CD4-positive, alpha-beta T cell treated with Interleukin-6 for 4 hours (primary cell): ENCODE measurements at regions not wholly inside any gene's neighbourhood (a gene's known extent, or its start where the extent isn't known, plus 50 kb on each side); places are given as distances from the start of the nearest gene placed in this dataset.
"Not testable (repeated sequence)": the region's sequence is repeated elsewhere in the genome, so short reads cannot be mapped to it uniquely, and the experiment has no call there.

ENCODE experiments used
- DNase-seq: peaks from one replicate; pipeline ENCODE4 v3.0.0-alpha.2; 2020; ENCODE audit warnings: mixed read lengths

GRCh38 chr5:62757686-62758085, 179.1 kb downstream of the LRRC70 start:
- not testable (repeated sequence) for DNase-seq

GRCh38 chr5:62752998-62753367, 174.4 kb downstream of the LRRC70 start:
- not testable (repeated sequence) for DNase-seq

DNA sequence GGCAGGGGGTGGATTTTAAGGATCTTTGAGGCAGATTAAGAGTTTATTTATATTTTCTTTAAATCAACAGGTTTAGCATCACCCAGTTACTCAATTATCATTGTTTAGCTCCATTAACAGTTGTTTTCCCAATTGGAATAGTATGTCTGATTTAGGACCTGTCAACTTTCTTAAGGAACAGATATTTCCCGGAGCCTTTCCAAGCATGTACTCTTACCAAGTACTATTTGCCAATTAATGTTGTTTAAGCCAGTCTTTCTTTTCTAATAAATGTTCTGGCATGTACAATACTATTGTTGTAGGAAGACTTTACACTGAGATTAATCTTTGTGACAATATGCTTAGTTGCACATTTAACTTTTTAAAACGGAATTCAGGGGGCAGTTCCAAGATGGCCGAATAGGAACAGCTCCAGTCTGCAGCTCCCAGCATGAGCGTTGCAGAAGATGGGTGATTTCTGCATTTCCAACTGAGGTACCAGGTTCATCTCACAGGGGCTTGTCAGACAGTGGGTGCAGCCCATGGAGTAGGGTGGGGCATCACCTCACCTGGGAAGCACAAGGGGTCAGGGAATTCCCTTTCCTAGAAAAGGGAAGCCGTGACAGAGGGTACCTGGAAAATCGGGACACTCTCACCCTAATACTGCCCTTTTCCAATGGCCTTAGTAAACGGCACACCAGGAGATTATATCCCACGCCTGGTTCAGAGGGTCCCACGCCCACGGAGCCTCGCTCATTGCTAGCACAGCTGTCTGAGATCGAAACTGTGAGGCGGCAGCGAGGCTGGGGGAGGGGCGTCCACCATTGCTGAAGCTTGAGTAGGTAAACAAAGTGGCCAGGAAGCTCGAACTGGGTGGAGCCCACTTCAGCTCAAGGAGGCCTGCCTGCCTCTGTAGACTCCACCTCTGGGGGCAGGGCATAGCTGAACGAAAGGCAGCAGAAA, 173.7 kb downstream of the LRRC70 start:
- not testable (repeated sequence) for DNase-seq

DNA sequence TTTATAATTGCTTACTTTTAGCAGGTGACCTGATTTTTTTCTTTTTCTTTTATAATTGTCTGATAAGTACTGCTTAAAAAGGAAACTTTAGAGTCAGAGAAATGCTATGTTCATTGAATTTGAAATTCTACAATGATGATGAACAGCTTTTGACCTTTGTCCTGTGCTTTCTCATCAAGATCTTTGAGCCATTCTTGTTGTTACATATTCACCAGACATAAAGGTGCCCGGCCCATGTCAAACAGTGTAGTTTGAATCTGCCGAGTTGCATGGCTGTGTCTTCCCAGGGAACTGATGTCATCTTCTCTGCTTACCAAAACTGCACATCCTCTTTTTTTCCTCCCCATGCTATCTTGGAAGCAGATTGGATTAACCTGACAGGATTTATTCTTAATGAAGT, 163.6 kb downstream of the LRRC70 start:
- DNase-seq = no peak

GRCh38 chr5:62741761-62742160, 163.1 kb downstream of the LRRC70 start:
- no peak for DNase-seq

DNA sequence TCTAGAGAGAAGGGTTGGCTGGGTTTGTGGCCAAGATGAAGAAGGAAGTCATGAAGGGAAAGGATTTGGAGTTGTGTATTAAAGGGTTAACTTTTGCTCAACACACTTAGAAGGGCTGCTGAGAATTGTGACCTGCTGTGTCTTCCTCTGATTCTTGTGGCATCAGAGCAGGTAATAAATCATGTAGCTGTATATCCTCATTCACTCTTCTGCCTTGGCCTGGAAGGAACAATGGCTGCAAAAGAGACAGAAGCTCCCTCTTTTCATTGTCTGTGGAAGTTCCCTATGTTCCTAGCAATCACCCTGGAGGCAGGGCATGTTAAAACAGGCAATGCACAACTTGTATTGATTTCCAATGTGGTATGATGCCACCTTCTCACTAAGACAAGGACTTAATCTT, 159.1 kb downstream of the LRRC70 start:
- DNase-seq = no peak

DNA sequence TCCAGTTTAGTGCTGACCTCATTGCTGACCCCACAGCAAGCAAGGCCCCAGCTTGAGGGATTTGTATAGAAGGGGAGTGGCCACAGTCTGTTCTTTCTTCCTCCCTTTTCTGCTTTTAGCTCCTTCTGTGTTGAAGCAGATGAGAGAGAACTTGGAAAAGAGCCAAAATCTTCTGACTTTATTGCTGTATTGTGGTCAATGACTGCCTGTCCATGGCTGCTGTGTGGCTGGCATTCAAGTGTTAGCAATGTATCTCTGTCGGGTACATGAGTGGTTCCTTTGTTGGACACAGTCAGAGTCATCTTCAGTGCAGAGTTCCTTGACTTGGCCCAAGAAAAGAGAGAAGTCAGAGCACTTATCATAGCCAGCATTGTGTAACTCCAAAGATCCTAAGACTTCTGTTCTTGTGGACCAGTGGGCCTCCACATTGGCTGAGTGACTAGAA, 154.1 kb downstream of the LRRC70 start:
- no peak for DNase-seq

DNA sequence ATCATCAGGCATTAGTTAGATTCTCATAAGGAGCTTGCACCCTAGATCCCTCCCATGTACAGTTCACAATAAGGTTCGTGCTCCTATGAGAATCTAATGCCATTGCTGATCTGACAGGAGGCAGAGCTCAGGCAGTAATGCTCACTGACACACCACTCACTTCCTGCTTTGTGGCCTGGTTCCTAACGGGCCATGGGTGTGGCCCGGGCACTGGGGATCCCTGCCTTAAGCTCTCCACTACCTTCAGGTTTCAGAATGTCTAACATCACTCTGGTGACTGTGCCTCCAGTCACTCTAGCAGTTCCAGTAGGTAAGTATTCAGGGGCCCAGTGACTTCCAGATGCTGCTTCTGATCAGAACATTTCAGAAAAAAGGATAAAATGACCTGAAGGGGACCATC, 152.4 kb downstream of the LRRC70 start:
- no peak for DNase-seq

- DNase-seq = no peak
Measured at GRCh38 chr5:62729675-62730074, 151.1 kb downstream of the LRRC70 start.

DNA sequence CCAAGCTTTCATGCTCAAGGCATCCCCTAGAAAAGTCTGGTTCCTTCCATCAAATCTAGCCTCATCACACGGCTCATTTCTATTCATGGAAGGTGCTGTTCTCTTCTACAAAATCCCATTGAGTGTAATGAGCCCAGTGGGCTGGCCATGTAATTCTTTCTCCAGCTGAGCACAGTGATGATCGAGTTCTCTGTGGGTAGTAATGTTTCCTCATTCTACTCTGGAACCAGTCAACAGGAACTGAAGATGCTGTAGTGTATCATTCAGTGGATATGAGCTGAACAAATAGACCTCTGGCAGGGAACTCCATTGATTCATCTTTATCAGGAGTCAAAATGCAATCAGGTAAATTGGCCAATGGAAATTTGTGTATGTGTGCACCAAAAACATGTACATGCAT, 149.2 kb downstream of the LRRC70 start:
- DNase-seq = no peak

DNA sequence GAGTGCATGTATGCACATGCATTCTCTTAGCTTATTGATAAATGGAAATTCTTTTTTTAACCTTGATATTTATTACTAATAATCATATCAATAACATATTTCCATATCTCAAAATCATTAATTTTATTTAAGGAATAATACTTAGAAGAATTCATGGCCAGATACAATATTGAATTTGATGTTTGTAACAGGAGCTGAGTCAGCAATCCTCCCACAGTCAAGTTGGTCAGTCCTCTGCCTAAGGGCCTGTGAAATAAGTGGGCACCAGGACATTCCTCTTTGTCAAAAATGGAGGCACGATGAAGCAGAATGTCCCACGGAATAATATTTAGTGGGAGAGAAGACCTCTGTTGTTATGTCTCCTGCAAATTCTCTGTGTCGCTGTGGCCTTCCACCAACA, 148.6 kb downstream of the LRRC70 start:
- no peak for DNase-seq

- DNase-seq = no peak
Measured at GRCh38 chr5:62722360-62722759, 143.7 kb downstream of the LRRC70 start.

DNA sequence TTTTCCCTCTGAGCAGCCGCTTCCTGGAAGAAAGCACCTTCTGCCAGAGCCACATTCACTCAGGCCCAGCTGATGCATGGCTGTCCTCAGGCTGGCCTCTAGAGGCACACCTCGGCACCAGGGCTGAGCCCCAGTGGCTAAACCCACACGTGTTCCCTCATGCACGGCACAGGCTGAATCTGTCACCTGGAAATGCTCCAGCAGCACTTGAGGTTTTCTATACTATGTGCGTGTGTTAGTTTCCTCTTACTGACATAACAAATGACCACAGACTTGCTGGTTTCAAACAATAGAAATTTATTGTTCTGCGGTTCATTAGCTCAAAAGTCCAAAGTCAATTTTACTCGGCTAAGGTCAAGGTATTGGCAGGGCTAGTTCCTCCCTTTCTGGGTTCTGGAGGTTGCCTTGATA, 141.4 kb downstream of the LRRC70 start:
- DNase-seq = no peak

- DNase-seq = no peak
Measured at GRCh38 chr5:62719061-62719720, 140.6 kb downstream of the LRRC70 start.

DNA sequence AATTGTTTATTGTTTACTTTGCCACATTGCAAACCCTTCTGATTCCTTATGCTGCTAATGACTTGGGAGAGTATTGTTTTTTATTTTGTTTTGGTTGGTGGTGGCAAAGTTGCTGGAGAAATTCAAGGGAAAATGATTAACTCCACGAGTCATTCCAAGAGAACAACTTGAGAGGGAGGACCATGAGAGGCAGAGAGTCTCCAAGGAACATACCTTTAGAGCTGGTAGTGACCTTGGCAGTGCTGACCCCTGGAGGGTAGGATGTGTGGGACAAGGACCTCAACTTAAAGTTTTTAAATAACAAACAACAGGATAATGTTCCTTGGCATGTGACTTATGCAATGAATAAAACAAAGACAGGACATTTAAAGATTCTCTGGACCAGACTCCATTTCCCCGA, 139.7 kb downstream of the LRRC70 start:
- DNase-seq = no peak

GRCh38 chr5:62717301-62717933, 138.8 kb downstream of the LRRC70 start:
- DNase-seq = no peak

GRCh38 chr5:62714296-62714695, 135.7 kb downstream of the LRRC70 start:
- no peak for DNase-seq

DNA sequence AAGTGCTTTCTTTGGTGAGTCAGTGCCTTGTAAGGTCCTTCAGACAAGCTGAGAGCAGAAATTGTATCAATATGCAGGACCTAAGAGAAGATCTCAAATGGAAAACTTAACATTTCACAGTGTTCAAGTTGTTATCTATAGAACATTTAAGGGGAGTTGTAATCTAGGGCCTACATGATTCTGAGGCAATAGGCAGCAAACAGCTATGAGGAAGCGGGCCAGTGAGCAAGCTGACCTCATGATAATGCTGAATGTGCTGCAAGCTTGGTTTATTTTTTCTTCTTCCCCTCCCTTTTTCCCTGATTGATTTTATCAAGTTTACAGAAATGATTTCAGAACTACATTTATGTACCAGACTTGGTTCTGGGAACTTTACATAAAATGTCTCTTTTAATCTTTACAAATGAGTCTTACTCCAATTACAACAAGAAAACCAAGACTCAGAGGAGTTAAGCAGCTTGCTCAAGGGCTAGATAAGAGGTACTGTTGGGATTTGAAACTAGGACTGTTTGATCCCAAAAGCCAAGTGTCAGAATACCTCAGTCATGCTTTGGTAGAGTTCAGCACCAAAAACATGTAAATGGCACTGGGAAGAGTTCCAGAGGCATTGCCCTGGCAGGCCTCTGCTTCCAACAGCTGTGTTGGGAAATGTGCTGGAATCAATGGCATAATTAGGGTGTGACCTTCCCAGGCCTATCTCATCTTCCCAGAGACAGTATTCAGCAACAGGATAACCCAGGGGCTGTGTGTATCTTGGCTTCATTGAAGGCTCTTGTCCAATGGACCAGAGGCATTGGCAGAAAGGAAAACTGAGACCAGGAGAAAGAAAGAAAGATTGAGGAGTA, 130.1 kb downstream of the LRRC70 start:
- DNase-seq = no peak

DNA sequence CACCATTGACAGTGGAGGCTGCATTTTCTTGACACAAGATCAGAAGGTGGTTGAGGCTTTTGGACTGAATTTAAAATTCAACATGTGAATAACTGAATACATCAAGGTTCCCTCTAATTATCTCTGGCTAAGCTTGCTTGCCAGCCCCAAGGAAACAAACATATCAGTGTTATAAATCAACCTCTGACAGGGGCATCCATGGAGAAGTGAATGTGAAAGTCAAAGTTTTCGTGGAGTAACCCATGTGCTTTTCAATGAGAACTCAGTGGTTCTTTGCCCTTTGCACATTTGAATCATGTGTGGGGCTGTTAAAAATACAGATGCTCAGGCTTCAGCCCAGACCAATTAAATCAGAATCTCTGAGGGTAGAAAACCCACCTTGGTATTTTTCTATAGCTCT, 128.9 kb downstream of the LRRC70 start:
- DNase-seq = no peak

DNA sequence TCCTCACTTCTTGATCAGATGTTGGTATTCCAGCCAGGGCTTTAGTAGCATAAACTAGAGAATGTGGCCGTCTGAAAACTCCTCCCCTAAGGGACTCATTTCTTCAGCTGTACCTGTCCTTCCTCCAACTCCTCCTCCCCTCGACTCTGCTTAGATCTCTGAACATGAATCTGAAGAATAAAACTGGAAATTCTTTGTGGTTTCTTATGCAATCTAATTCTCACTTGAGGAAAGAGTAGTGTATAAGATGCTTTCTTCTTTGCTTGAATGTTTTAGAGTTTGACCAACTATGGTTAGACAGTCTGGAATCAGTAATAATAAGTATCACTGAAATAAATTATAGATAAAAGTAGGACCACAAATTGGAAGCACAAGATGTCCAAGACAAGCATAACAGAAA, 128.5 kb downstream of the LRRC70 start:
- no peak for DNase-seq

GRCh38 chr5:62705022-62705421, 126.4 kb downstream of the LRRC70 start:
- DNase-seq = no peak

DNA sequence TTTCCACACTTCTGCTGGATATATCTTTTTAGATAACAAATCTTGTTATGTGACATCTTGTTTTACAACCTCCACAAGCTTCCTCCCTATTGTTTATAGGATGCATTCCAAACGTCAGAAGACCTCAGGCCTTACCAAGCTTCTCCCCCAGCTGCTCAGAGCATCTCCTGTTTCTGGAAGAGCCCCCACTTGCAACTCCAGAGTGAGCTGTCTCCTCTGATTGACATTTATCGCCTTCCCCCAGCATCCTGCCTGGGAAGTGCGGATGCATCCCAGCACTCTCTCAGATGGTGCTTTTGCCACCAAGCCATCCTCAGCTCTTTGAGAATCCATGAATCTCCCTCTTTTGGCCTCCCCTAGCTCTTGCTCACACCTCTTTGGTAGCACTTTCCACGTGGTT, 123.5 kb downstream of the LRRC70 start:
- no peak for DNase-seq

DNA sequence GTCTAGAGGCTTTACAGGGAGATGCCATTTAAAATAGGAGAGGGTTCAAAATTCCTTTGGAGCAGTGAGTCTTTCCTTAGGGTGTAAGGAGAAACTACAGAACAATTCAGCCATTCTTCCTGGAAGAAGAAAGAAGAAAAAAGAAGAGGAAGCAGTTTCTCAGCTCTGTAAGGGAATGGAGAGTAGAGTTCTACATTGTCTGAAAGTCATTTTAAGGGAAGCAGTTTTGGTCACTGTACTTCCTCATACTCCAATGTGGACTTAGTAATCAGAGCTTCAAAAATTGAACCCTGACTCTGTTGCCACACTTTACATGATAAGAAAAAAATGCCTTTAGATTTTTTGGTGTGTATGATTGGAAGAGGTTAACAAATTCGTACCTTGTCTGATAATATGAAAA, 122.4 kb downstream of the LRRC70 start:
- DNase-seq = no peak
